H9 (cell line): ENCODE measurements at regions not wholly inside any gene's neighbourhood (a gene's known extent, or its start where the extent isn't known, plus 50 kb on each side); places are given as distances from the start of the nearest gene placed in this dataset.

Experiments
- DNase-seq: peaks from one replicate; pipeline ENCODE4 v3.0.0-alpha.2; 2017
- H2AFZ ChIP-seq: one replicate; pipeline ENCODE4 v1.6.1; 2013; ENCODE audit warnings: mild to moderate bottlenecking, low read length, control low read depth, moderate library complexity
- H2AK5ac ChIP-seq: 2 replicates; pipeline ENCODE4 v1.6.1; 2013; ENCODE audit warnings: low read length, control low read depth, mixed read lengths; ENCODE audit not compliant: insufficient read length
- H2BK120ac ChIP-seq: one replicate; pipeline ENCODE4 v1.6.1; 2013; ENCODE audit warnings: low read depth, mild to moderate bottlenecking, low read length, control low read depth, inconsistent platforms; ENCODE audit not compliant: poor library complexity, severe bottlenecking
- H2BK12ac ChIP-seq: 2 replicates; pipeline ENCODE4 v1.6.1; 2013; ENCODE audit warnings: low read length, control low read depth, mixed read lengths, low read depth; ENCODE audit not compliant: insufficient read length
- H2BK15ac ChIP-seq: 2 replicates; pipeline ENCODE4 v1.6.1; 2013; ENCODE audit warnings: low read depth, low read length, control low read depth
- H2BK20ac ChIP-seq: one replicate; pipeline ENCODE4 v1.6.1; 2013; ENCODE audit warnings: low read depth, mild to moderate bottlenecking, low read length, control low read depth, inconsistent platforms; ENCODE audit not compliant: poor library complexity, severe bottlenecking
- H2BK5ac ChIP-seq: 2 replicates; pipeline ENCODE4 v1.6.1; 2013; ENCODE audit warnings: low read length, control low read depth, mixed read lengths; ENCODE audit not compliant: insufficient read length
- H3K14ac ChIP-seq: 2 replicates; pipeline ENCODE4 v1.6.1; 2013; ENCODE audit warnings: low read length, control low read depth; ENCODE audit not compliant: insufficient read depth
- H3K18ac ChIP-seq: 2 replicates; pipeline ENCODE4 v1.6.1; 2013; ENCODE audit warnings: low read depth, mild to moderate bottlenecking, mixed read lengths, low read length, control low read depth; ENCODE audit not compliant: insufficient read length
- H3K23ac ChIP-seq: 2 replicates; pipeline ENCODE4 v1.6.1; 2013; ENCODE audit warnings: low read length, control low read depth, mixed read lengths, low read depth; ENCODE audit not compliant: insufficient read length
- H3K23me2 ChIP-seq: 2 replicates; pipeline ENCODE4 v1.6.1; 2013; ENCODE audit warnings: low read depth, mild to moderate bottlenecking, mixed read lengths, low read length, control low read depth; ENCODE audit not compliant: insufficient read length, poor library complexity, severe bottlenecking
- H3K27ac ChIP-seq: 2 replicates; pipeline ENCODE4 v1.5.1; 2013; ENCODE audit warnings: low read length, control low read depth, mixed read lengths, low read depth; ENCODE audit not compliant: insufficient read length
- H3K27me3 ChIP-seq: 2 replicates; pipeline ENCODE4 v1.6.1; 2013; ENCODE audit warnings: low read length, control low read depth, inconsistent platforms; ENCODE audit not compliant: insufficient read depth
- H3K4ac ChIP-seq: 2 replicates; pipeline ENCODE4 v1.6.1; 2013; ENCODE audit warnings: low read depth, mild to moderate bottlenecking, control low read depth, inconsistent platforms, low read length, moderate library complexity
- H3K4me1 ChIP-seq: 2 replicates; pipeline ENCODE4 v1.6.1; 2013; ENCODE audit warnings: low read length, control low read depth, inconsistent platforms; ENCODE audit not compliant: insufficient read depth
- H3K4me2 ChIP-seq: 2 replicates; pipeline ENCODE4 v1.6.1; 2013; ENCODE audit warnings: low read length, control low read depth, mixed read lengths; ENCODE audit not compliant: insufficient read length, insufficient read depth
- H3K56ac ChIP-seq: 2 replicates; pipeline ENCODE4 v1.6.1; 2013; ENCODE audit warnings: low read depth, mild to moderate bottlenecking, mixed read lengths, low read length, control low read depth; ENCODE audit not compliant: insufficient read length
- H3K79me1 ChIP-seq: 2 replicates; pipeline ENCODE4 v1.6.1; 2013; ENCODE audit warnings: low read depth, mild to moderate bottlenecking, moderate library complexity, low read length, control low read depth, inconsistent platforms; ENCODE audit not compliant: insufficient read depth, poor library complexity, severe bottlenecking
- H3K79me2 ChIP-seq: 2 replicates; pipeline ENCODE4 v1.6.1; 2013; ENCODE audit warnings: low read length, control low read depth, inconsistent platforms; ENCODE audit not compliant: insufficient read depth
- H3K9ac ChIP-seq: 2 replicates; pipeline ENCODE4 v1.6.1; 2013; ENCODE audit warnings: low read length, control low read depth, mixed read lengths; ENCODE audit not compliant: insufficient read length; ENCODE audit errors: extremely low read depth
- H3K9me3 ChIP-seq: one replicate; pipeline ENCODE4 v1.6.1; 2013; ENCODE audit warnings: low read depth, low read length, inconsistent platforms; ENCODE audit not compliant: control insufficient read depth
- H3T11ph ChIP-seq: one replicate; pipeline ENCODE4 v1.6.1; 2013; ENCODE audit warnings: mild to moderate bottlenecking, low read length, control low read depth, inconsistent platforms
- H4K20me1 ChIP-seq: one replicate; pipeline ENCODE4 v1.6.1; 2013; ENCODE audit not compliant: control insufficient read depth, insufficient read length, insufficient read depth
- H4K5ac ChIP-seq: 2 replicates; pipeline ENCODE4 v1.6.1; 2013; ENCODE audit warnings: low read depth, mild to moderate bottlenecking, mixed read lengths, low read length, control low read depth; ENCODE audit not compliant: insufficient read length
- H4K8ac ChIP-seq: replicated peaks from 2 replicates; pipeline ENCODE4 v1.6.1; 2013; ENCODE audit warnings: low read length, control low read depth, mixed read lengths, low read depth; ENCODE audit not compliant: insufficient read length
- H4K91ac ChIP-seq: 2 replicates; pipeline ENCODE4 v1.6.1; 2013; ENCODE audit warnings: low read depth, mild to moderate bottlenecking, moderate library complexity, mixed read lengths, low read length, control low read depth; ENCODE audit not compliant: insufficient read length
- H3K27ac Mint-ChIP-seq, 3 experiments: 2 replicates in 2 of 3; 3 replicates in 1 of 3; pipeline ENCODE4 v1.8.0; 2020 to 2021; ENCODE audit warnings: mixed read lengths in 3 of 3, mild to moderate bottlenecking in 1 of 3, moderate library complexity in 1 of 3
- H3K27me3 Mint-ChIP-seq: 2 replicates; pipeline ENCODE4 v1.8.0; 2021; ENCODE audit warnings: low read depth, mild to moderate bottlenecking, moderate library complexity, mixed read lengths
- H3K36me3 Mint-ChIP-seq, 3 experiments: 2 replicates in 2 of 3; 3 replicates in 1 of 3; pipeline ENCODE4 v1.8.0; 2020 to 2021; ENCODE audit warnings: low read depth in 3 of 3, mixed read lengths in 3 of 3; ENCODE audit not compliant: insufficient read depth in 1 of 3
- H3K4me1 Mint-ChIP-seq, 2 experiments: 2 replicates each; pipeline ENCODE4 v1.8.0; 2020; ENCODE audit warnings: mixed read lengths in 2 of 2
- H3K4me3 Mint-ChIP-seq, 2 experiments: 2 replicates in 1 of 2; 3 replicates in 1 of 2; pipeline ENCODE4 v1.8.0; 2020 to 2021; ENCODE audit warnings: mild to moderate bottlenecking in 2 of 2, mixed read lengths in 2 of 2, moderate library complexity in 1 of 2
- H3K9me3 Mint-ChIP-seq, 2 experiments: 2 replicates in 1 of 2; 3 replicates in 1 of 2; pipeline ENCODE4 v1.8.0; 2020; ENCODE audit warnings: mild to moderate bottlenecking in 2 of 2, mixed read lengths in 2 of 2, moderate library complexity in 1 of 2
- CTCF ChIP-seq: fragments of 200-600 bp; sonication (generic); conservative IDR thresholded peaks from 3 replicates; pipeline ENCODE4 v1.8.0; 2021; ENCODE audit warnings: antibody characterized with exemption, mild to moderate bottlenecking
- WGBS: extraction: QIAGEN DNeasy Blood & Tissue Kit; methylation state at CpG from one replicate; pipeline ENCODE4 v1.1.7; 2013; ENCODE audit warnings: missing lambda C conversion rate, low lambda C conversion rate, mixed read lengths; ENCODE audit not compliant: insufficient read length; ENCODE audit errors: extremely low coverage; 5-methylcytosine and 5-hydroxymethylcytosine counted together

GRCh38 chr11:64490562-64491216, 65.1 kb upstream of the SLC22A11 start:
- Mint-ChIP-seq H3K27ac (no peak overlapping the region), H3K9me3 (peaks cover 0 to 9% of the 10 kb centered on the region in 2 experiments; a peak in 2 of 5 replicates), H3K4me3 (no peak overlapping the region), H3K4me1 (peaks cover 0 to 6% of the 10 kb centered on the region in 2 experiments; a peak in 2 of 4 replicates), H3K27me3 (peaks cover 68% of the 10 kb centered on the region), H3K36me3 (no peaks in the 10 kb centered on the region)
- H3K9me3 ChIP-seq, result no peaks in the 10 kb centered on the region
- no peaks in the 10 kb centered on the region for H3K23me2 ChIP-seq
- no peak overlapping the region for H4K5ac ChIP-seq
- no peak overlapping the region for H2BK12ac ChIP-seq
- no peak overlapping the region for H2AK5ac ChIP-seq
- no peak overlapping the region for H3K27ac ChIP-seq
- WGBS, result no CpG with 5 or more reads among the region's 22 CpGs
- H3K14ac ChIP-seq, result no peak overlapping the region
- no peak for DNase-seq
- no peak for TF ChIP-seq CTCF
- H4K91ac ChIP-seq, result no peak overlapping the region
- no peak overlapping the region for H3K23ac ChIP-seq
- no peak overlapping the region for H2AFZ ChIP-seq
- H3K4me2 ChIP-seq, result no peak overlapping the region
- H3K9ac ChIP-seq, result no peak overlapping the region
- no peaks in the 10 kb centered on the region; the same call in 1 of the 2 replicates for H3K27me3 ChIP-seq
- no peak overlapping the region for H2BK120ac ChIP-seq
- H3K56ac ChIP-seq, result no peak overlapping the region
- no peaks in the 10 kb centered on the region for H3K79me2 ChIP-seq
- H3K18ac ChIP-seq, result no peak overlapping the region
- no peak overlapping the region for H3K4ac ChIP-seq
- no peaks in the 10 kb centered on the region for H4K20me1 ChIP-seq
- H4K8ac ChIP-seq, result no peak overlapping the region
- no peak overlapping the region for H2BK15ac ChIP-seq
- H3K79me1 ChIP-seq, result no peaks in the 10 kb centered on the region
- no peak overlapping the region for H2BK20ac ChIP-seq
- no peaks in the 10 kb centered on the region for H3K4me1 ChIP-seq
- H2BK5ac ChIP-seq, result no peak overlapping the region
- no peak overlapping the region for H3T11ph ChIP-seq
